ENCODE measurements at regions not wholly inside any gene's neighbourhood (a gene's known extent, or its start where the extent isn't known, plus 50 kb on each side); places are given as distances from the start of the nearest gene placed in this dataset.

- DNase-seq (ENCODE audit: low read depth, low spot score) (no peak), ATAC-seq (no peak)
- ChIA-PET POLR2A (no interaction called here), RAD21 (ENCODE audit: low non-redundant PET in 1 of 2, low total read pairs in 2 of 2, uncharacterized antibody in 2 of 2, unreplicated experiment in 2 of 2) (no interaction called here), CTCF (no interaction called here)
- no peaks in the 10 kb centered on the region for H3K9me2 ChIP-seq (ENCODE audit: insufficient read depth)
- no peaks in the 10 kb centered on the region for H3K4me1 ChIP-seq (ENCODE audit: control insufficient read depth in 1 of 2, insufficient read depth in 2 of 2, low read length in 2 of 2)
- intact Hi-C loops (cut with micrococcal nuclease): no loop called here
- H3K79me2 ChIP-seq (ENCODE audit: insufficient read depth, low read length): no peaks in the 10 kb centered on the region
- H3K27ac ChIP-seq (ENCODE audit: low read depth, low read length): no peak overlapping the region
- no peak for TF ChIP-seq MAX (IDR thresholded peaks at IDR 0.05)
- TF ChIP-seq EZH2phosphoT487 (IDR thresholded peaks at IDR 0.05; ENCODE audit: borderline replicate concordance): no peak
- no peak for TF ChIP-seq CBX3 (IDR thresholded peaks at IDR 0.05; ENCODE audit: low read depth)
- TF ChIP-seq POLR2A (IDR thresholded peaks at IDR 0.05; ENCODE audit: borderline replicate concordance, extremely low read depth, insufficient read depth, insufficient read length): no peak
- no peak for TF ChIP-seq YY1 (IDR thresholded peaks at IDR 0.05; ENCODE audit: extremely low read depth, insufficient replicate concordance, low read depth, low read length)
- no peak for TF ChIP-seq ZFX (IDR thresholded peaks at IDR 0.05)
- no peak for TF ChIP-seq ZNF274 (IDR thresholded peaks at IDR 0.05; ENCODE audit: low read depth, low read length)
- no peak for TF ChIP-seq REST (IDR thresholded peaks at IDR 0.05; ENCODE audit: low read depth)
- no peak for TF ChIP-seq SRF (IDR thresholded peaks at IDR 0.05; ENCODE audit: low read depth)
- no peak for TF ChIP-seq RAD21 (IDR thresholded peaks at IDR 0.05; ENCODE audit: low read depth)
- TF ChIP-seq EGR1 (IDR thresholded peaks at IDR 0.05; ENCODE audit: low read depth): no peak
- TF ChIP-seq ELF1 (IDR thresholded peaks at IDR 0.05; ENCODE audit: borderline replicate concordance, low read depth): no peak
- H2AFZ ChIP-seq (ENCODE audit: low read depth, low read length, poor library complexity, severe bottlenecking): no peak overlapping the region
- BruUV-seq (replicated peaks): no TSS peak
- H3K9ac ChIP-seq (ENCODE audit: low read length): no peak overlapping the region
- H3K4me2 ChIP-seq (ENCODE audit: low read length): no peak overlapping the region
- H3K36me3 ChIP-seq (ENCODE audit: control insufficient read depth in 1 of 2, insufficient read depth in 2 of 2, low read length in 2 of 2): no peaks in the 10 kb centered on the region
- H4K20me1 ChIP-seq (ENCODE audit: insufficient read depth): no peaks in the 10 kb centered on the region
- no peaks in the 10 kb centered on the region for H3K9me3 ChIP-seq (ENCODE audit: control insufficient read depth in 1 of 2, insufficient read depth in 1 of 2, low read depth in 1 of 2, low read length in 2 of 2)
- H3K27me3 ChIP-seq (ENCODE audit: insufficient read depth, low read length): no peaks in the 10 kb centered on the region
- no peak overlapping the region for H3K4me3 ChIP-seq (replicated peaks in 1 of 2; ENCODE audit: low read depth in 1 of 2, low read length in 2 of 2)
Observed at GRCh38 chr4:33467291-33467690, 2747.1 kb downstream of the PCDH7 start.

Data from HCT116 (cell line).